ENCODE measurements at regions not wholly inside any gene's neighbourhood (a gene's known extent, or its start where the extent isn't known, plus 50 kb on each side); places are given as distances from the start of the nearest gene placed in this dataset.

- Histone ChIP-seq H3K4me3 (no peak overlapping the region), H3K36me3 (no peaks in the 10 kb centered on the region), H3K27ac (no peak overlapping the region), H3K27me3 (no peaks in the 10 kb centered on the region), H3K9me3 (no peaks in the 10 kb centered on the region), H3K4me1 (no peaks in the 10 kb centered on the region)
- no peak for DNase-seq (ENCODE audit: low spot score in 2 of 2)
- intact Hi-C loops (cut with DNase I; ENCODE audit: low total_unique reads): no loop called here
- TF ChIP-seq POLR2AphosphoS5 (IDR thresholded peaks at IDR 0.05) (no peak), CTCF (IDR thresholded peaks at IDR 0.05) (no peak), POLR2A (IDR thresholded peaks at IDR 0.05) (no peak)
Measured at GRCh38 chr5:85452322-85453025, 1067.8 kb upstream of the EDIL3 start.

GRCh38 chr5:85453026-85453349, 1068.3 kb upstream of the EDIL3 start:
- no peaks in the 10 kb centered on the region for H3K27me3 ChIP-seq
- H3K9me3 ChIP-seq: no peaks in the 10 kb centered on the region
- TF ChIP-seq POLR2AphosphoS5 (IDR thresholded peaks at IDR 0.05) (no peak), CTCF (IDR thresholded peaks at IDR 0.05) (no peak), POLR2A (IDR thresholded peaks at IDR 0.05) (no peak)
- no peak overlapping the region for H3K4me3 ChIP-seq
- no peak for DNase-seq (ENCODE audit: low spot score in 2 of 2)
- H3K4me1 ChIP-seq: no peaks in the 10 kb centered on the region
- intact Hi-C loops (cut with DNase I; ENCODE audit: low total_unique reads): no loop called here
- no peaks in the 10 kb centered on the region for H3K36me3 ChIP-seq
- no peak overlapping the region for H3K27ac ChIP-seq

DNA sequence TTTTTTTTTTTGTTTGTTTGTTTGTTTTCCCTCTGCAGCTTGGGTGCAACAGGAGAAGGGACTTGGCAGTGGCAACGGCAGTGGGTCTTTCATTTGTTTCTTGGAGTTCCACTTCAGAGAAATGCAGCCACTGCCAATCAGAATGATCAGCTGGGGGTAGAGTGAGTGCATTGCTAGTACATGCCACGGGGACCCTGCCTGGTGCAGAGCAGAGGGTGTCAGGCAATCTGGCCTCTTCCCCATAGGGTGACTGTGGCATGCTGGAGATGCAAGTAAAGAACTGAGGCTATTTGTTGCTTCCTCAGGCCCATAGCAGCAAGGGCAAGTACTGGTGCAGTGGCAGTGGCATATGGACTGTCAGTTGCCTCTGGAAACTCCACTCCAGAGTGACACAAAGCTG, 1073.6 kb upstream of the EDIL3 start:
- intact Hi-C loops (cut with DNase I; ENCODE audit: low total_unique reads): no loop called here
- H3K4me1 ChIP-seq: no peaks in the 10 kb centered on the region
- H3K27ac ChIP-seq: no peak overlapping the region
- no peaks in the 10 kb centered on the region for H3K9me3 ChIP-seq
- no peak overlapping the region for H3K4me3 ChIP-seq
- no peaks in the 10 kb centered on the region for H3K27me3 ChIP-seq
- no peaks in the 10 kb centered on the region for H3K36me3 ChIP-seq
- no peak for DNase-seq (ENCODE audit: low spot score in 2 of 2)
- TF ChIP-seq POLR2A (IDR thresholded peaks at IDR 0.05): no peak
- TF ChIP-seq POLR2AphosphoS5 (IDR thresholded peaks at IDR 0.05): no peak
- no peak for TF ChIP-seq CTCF (IDR thresholded peaks at IDR 0.05)

- Histone ChIP-seq H3K4me1 (no peaks in the 10 kb centered on the region), H3K4me3 (no peak overlapping the region), H3K36me3 (no peaks in the 10 kb centered on the region), H3K9me3 (no peaks in the 10 kb centered on the region), H3K27me3 (no peaks in the 10 kb centered on the region), H3K27ac (no peak overlapping the region)
- no peak for TF ChIP-seq CTCF (IDR thresholded peaks at IDR 0.05)
- no peak for TF ChIP-seq POLR2A (IDR thresholded peaks at IDR 0.05)
- TF ChIP-seq POLR2AphosphoS5 (IDR thresholded peaks at IDR 0.05): no peak
- intact Hi-C loops (cut with DNase I; ENCODE audit: low total_unique reads): no loop called here
- no peak for DNase-seq (ENCODE audit: low spot score in 2 of 2)
Measured at GRCh38 chr5:85462957-85463356, 1078.3 kb upstream of the EDIL3 start.

- no peak overlapping the region for H3K27ac ChIP-seq
- DNase-seq (ENCODE audit: low spot score in 2 of 2): no peak
- H3K4me1 ChIP-seq: no peaks in the 10 kb centered on the region
- H3K9me3 ChIP-seq: no peaks in the 10 kb centered on the region
- no peaks in the 10 kb centered on the region for H3K36me3 ChIP-seq
- TF ChIP-seq POLR2A (IDR thresholded peaks at IDR 0.05) (no peak), CTCF (IDR thresholded peaks at IDR 0.05) (no peak), POLR2AphosphoS5 (IDR thresholded peaks at IDR 0.05) (no peak)
- intact Hi-C loops (cut with DNase I; ENCODE audit: low total_unique reads): no loop called here
- H3K27me3 ChIP-seq: no peaks in the 10 kb centered on the region
- H3K4me3 ChIP-seq: no peak overlapping the region
Measured at GRCh38 chr5:85466423-85466822, 1081.7 kb upstream of the EDIL3 start.
